A673 (cell line): ENCODE measurements at regions not wholly inside any gene's neighbourhood (a gene's known extent, or its start where the extent isn't known, plus 50 kb on each side); places are given as distances from the start of the nearest gene placed in this dataset.

ENCODE experiments used
- BruUV-seq: library from RNA; stranded (reverse); fragments of 400-500 nt; replicated peaks from 2 replicates; lab custom pipeline; 2021; lab: Mats Ljungman, UMichigan
- CTCF ChIA-PET: fragments of 300-600 bp; sonication (Branson Sonifier 250); formaldehyde crosslinking; loops from one replicate; lab custom pipeline; 2022; ENCODE audit warnings: antibody characterized with exemption; lab: Charles Lee
- POLR2A ChIA-PET: fragments of 300-600 bp; sonication (Branson Sonifier 250); formaldehyde crosslinking; loops from one replicate; lab custom pipeline; 2022; ENCODE audit warnings: antibody characterized with exemption; ENCODE audit not compliant: low non-redundant PET; lab: Charles Lee
- DNase-seq: peaks from one replicate; pipeline ENCODE4 v3.0.0-alpha.2; 2015; ENCODE audit warnings: low spot score
- H3K27ac ChIP-seq: fragments of 200-600 bp; sonication (generic); 2 replicates; pipeline ENCODE4 v1.5.1; 2016; ENCODE audit warnings: mixed run types, low read depth, mild to moderate bottlenecking, mixed read lengths, antibody characterized with exemption, low read length; ENCODE audit not compliant: poor library complexity, severe bottlenecking
- H3K27me3 ChIP-seq: fragments of 200-600 bp; sonication (generic); replicated peaks from 2 replicates; pipeline ENCODE4 v1.6.1; 2017; ENCODE audit warnings: mixed run types, low read depth, mild to moderate bottlenecking, mixed read lengths, antibody characterized with exemption, low read length; ENCODE audit not compliant: insufficient read depth, poor library complexity
- H3K36me3 ChIP-seq: fragments of 200-600 bp; sonication (generic); 2 replicates; pipeline ENCODE4 v1.6.1; 2016; ENCODE audit warnings: mixed run types, mild to moderate bottlenecking, mixed read lengths, antibody characterized with exemption, low read length; ENCODE audit not compliant: insufficient read depth, poor library complexity, severe bottlenecking
- H3K4me1 ChIP-seq: fragments of 200-600 bp; sonication (generic); 2 replicates; pipeline ENCODE4 v1.6.1; 2017; ENCODE audit warnings: mixed run types, mild to moderate bottlenecking, mixed read lengths, antibody characterized with exemption, low read length; ENCODE audit not compliant: insufficient read depth, poor library complexity, severe bottlenecking
- H3K4me3 ChIP-seq: fragments of 200-600 bp; sonication (generic); 2 replicates; pipeline ENCODE4 v1.5.1; 2016; ENCODE audit warnings: low read depth, mixed run types, mild to moderate bottlenecking, mixed read lengths, low read length; ENCODE audit not compliant: poor library complexity, severe bottlenecking
- H3K9me3 ChIP-seq: fragments of 200-600 bp; sonication (generic); 2 replicates; pipeline ENCODE4 v1.6.1; 2016; ENCODE audit warnings: mixed run types, low read depth, mild to moderate bottlenecking, mixed read lengths, antibody characterized with exemption, low read length; ENCODE audit not compliant: poor library complexity, severe bottlenecking
- CTCF ChIP-seq: fragments of 300-800, 200-600 bp; sonication (generic); conservative IDR thresholded peaks from 2 replicates; pipeline ENCODE4 v1.5.1; 2017; ENCODE audit warnings: low read depth, mild to moderate bottlenecking, antibody characterized with exemption, low read length, moderate library complexity, mixed read lengths
- EZH2 ChIP-seq: fragments of 200-600 bp; sonication (generic); IDR thresholded peaks from 2 replicates; pipeline ENCODE4 v1.6.1; 2017; ENCODE audit warnings: borderline replicate concordance, low read depth, mild to moderate bottlenecking, mixed read lengths, antibody characterized with exemption, low read length; ENCODE audit not compliant: poor library complexity, severe bottlenecking
- intact Hi-C: fragments of 100-400 bp; cut with micrococcal nuclease; formaldehyde crosslinking; loops from one replicate; pipeline ENCODE4 v1.10.0; 2022; ENCODE audit not compliant: unreplicated experiment

GRCh38 chr14:40402957-40403356 is 970.7 kb upstream of the FBXO33 start:
- Histone ChIP-seq H3K27me3 (no peaks in the 10 kb centered on the region), H3K4me1 (no peaks in the 10 kb centered on the region), H3K4me3 (no peak overlapping the region), H3K9me3 (no peaks in the 10 kb centered on the region), H3K27ac (no peak overlapping the region), H3K36me3 (no peaks in the 10 kb centered on the region)
- ChIA-PET POLR2A (no interaction called here), CTCF (no interaction called here)
- DNase-seq, result no peak
- no TSS peak for BruUV-seq
- TF ChIP-seq CTCF, result no peak
- no peak for TF ChIP-seq EZH2
- intact Hi-C loops, result loop anchor here (10.0 kb wide), 1 partner anchor 408 kb away; no protein-coding TSS in a partner anchor

- no peaks in the 10 kb centered on the region for H3K4me1 ChIP-seq
- CTCF ChIA-PET, result no interaction called here
- H3K4me3 ChIP-seq, result no peak overlapping the region
- intact Hi-C loops, result no loop called here
- no peaks in the 10 kb centered on the region for H3K27me3 ChIP-seq
- TF ChIP-seq CTCF (no peak), EZH2 (no peak)
- no TSS peak for BruUV-seq
- POLR2A ChIA-PET, result no interaction called here
- H3K36me3 ChIP-seq, result no peaks in the 10 kb centered on the region
- no peaks in the 10 kb centered on the region for H3K9me3 ChIP-seq
- DNase-seq, result no peak
- no peak overlapping the region for H3K27ac ChIP-seq
These were observed 966.7 kb upstream of the FBXO33 start for GRCh38 chr14:40398981-40399380.

- no TSS peak for BruUV-seq
- ChIA-PET POLR2A (no interaction called here), CTCF (no interaction called here)
- Histone ChIP-seq H3K4me3 (no peak overlapping the region), H3K4me1 (no peaks in the 10 kb centered on the region), H3K27ac (no peak overlapping the region), H3K9me3 (no peaks in the 10 kb centered on the region), H3K27me3 (no peaks in the 10 kb centered on the region), H3K36me3 (no peaks in the 10 kb centered on the region)
- no peak for DNase-seq
- intact Hi-C loops, result no loop called here
- no peak for TF ChIP-seq EZH2
- TF ChIP-seq CTCF, result no peak
These were observed 962.6 kb upstream of the FBXO33 start for GRCh38 chr14:40394634-40395340.
